ENCODE measurements at regions not wholly inside any gene's neighbourhood (a gene's known extent, or its start where the extent isn't known, plus 50 kb on each side); places are given as distances from the start of the nearest gene placed in this dataset.
A peak's percentile ranks its signal among the peaks of the same experiment; 100 is the strongest.
"Not testable (repeated sequence)": the region's sequence is repeated elsewhere in the genome, so short reads cannot be mapped to it uniquely, and the experiment has no call there.

DNA sequence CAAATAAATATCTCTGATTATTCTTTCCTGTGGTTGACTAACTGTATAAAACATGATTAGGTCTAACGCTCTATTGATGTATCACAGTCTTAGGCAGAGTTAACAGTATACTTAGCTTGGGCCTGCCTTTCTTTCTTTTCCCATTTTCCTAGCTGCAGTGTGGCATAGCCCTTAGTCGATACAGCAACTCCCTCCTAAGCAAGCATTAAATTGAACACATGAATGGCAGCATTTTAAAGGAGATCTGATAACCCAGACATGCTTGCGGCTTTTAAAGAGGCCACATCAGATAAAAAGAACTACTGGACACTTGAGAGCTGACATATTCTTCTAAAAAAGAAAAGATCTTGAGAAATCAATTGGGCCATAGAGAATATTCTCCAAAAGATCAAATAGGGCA is 312.0 kb upstream of the TMPRSS15 start:
- no peak for DNase-seq (ENCODE audit: low read depth)

DNA sequence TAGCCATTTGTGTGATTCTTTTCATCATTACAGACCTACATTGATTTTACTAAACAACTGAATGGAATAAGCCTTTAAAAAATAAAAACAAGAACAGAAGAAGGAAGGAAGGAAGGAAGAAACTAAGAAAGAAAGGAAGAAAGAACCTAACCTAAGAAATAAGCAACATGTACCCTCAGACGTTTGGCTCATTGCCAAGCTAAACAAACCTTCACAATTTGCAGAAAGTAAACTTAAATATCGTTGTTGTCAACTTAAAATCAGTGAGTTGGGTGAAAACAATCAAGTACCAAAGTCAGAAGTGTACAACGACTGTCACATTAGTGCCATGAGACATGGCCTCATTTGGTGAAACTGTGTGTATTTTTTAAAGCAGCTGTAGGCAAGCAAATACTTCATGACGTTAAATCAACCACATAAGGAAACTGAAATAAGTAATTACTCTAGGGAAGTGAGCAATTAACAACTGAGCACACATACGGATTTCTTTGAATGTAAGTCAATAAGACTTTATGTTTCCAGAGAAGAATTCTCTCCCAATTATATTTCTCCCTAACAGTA is 313.1 kb upstream of the TMPRSS15 start:
- DNase-seq (ENCODE audit: low read depth): peak; percentile 1

DNA sequence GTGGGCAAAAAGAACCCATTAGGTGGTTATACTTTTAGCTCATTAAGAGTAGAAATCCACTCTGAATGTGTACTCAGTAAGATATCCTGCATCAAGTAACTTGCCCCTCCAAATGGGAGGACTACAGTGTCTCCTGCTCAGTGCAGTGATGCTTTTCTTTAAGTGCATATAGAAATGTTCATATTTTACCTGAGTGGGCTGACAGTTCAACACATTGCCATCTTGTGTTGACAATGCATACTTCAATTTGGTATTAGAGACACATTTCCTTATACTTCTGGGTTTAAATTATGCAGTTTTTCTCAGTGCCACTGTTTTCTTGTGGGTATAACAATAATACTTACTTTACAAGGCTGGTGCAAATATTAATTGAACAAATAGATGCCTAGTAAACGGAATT is 318.6 kb upstream of the TMPRSS15 start:
- no peak for DNase-seq (ENCODE audit: low read depth)

DNA sequence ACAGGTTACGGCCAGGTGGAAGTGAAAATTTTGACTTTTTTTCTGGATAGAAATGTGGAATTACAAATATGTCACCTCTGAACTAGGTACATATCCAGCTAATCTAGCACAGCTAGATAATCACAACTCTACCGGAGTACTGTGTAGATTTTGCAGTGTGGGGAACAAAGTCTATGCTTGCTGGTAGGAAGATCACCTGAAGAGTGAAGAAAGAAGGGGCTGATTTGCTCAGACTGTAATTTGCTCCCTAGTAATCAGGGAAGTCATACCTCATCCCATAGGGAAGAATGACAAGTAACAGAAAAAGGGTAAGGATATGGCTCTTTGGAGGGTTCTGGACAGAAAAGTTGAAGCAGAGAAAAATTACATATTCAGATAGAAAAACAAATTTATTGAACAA is 319.6 kb upstream of the TMPRSS15 start:
- DNase-seq (ENCODE audit: low read depth): no peak

DNA sequence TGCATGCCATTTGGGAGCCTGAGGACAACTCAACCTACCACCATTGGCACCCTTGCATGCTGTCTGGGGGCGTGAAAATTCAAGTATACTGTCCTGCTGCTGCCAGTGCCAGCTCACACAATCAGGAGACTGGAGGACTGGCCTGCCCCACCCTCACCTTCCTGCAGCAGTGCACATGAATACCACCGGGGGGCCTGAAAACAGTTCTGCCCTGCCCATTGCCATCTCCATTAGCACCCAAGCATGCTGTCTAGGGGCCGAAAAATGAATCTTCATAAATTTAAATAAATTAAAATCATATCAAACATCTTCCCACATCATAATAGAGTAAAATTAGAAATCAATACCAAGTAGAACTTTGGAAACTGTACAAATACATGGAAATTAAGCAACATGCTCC is 322.1 kb upstream of the TMPRSS15 start:
- DNase-seq (ENCODE audit: low read depth): no peak

DNA sequence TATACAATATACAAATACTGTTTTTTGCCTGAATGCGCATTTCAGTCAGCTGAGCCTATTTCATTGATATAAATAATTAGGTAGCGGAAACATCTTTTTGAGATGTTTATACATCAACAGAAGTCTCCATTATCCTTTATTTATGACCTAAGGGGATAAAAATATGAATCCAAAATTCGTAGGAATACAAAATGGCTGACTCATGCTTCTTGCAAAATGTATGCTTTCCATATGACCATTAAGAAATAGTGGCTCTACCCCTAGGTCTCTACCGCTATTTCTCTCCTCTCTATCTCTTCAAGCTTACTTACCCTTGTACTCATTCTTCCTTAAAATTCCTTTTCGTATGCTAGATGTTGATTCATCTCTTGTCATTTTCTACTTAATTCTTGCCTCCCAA is 338.4 kb upstream of the TMPRSS15 start:
- no peak for DNase-seq (ENCODE audit: low read depth)

DNA sequence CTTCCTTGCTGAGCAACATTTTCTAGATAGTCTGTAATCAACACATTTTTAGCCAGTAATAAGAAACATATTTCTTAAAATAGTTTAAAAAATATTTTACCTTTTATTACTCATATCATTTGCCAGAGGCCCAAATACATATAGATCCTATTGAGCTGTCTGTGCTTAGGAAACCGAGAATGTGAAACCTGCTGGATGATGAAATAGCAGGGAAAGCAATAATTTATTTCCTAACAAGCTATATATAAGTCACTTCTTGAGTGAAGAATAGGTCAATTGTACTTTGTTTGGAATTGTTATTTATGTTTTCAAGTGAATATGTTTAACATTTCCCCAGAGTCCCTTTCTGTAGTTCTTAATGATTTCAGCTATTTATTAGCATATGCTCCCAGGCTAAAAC is 339.9 kb upstream of the TMPRSS15 start:
- no peak for DNase-seq (ENCODE audit: low read depth)

DNA sequence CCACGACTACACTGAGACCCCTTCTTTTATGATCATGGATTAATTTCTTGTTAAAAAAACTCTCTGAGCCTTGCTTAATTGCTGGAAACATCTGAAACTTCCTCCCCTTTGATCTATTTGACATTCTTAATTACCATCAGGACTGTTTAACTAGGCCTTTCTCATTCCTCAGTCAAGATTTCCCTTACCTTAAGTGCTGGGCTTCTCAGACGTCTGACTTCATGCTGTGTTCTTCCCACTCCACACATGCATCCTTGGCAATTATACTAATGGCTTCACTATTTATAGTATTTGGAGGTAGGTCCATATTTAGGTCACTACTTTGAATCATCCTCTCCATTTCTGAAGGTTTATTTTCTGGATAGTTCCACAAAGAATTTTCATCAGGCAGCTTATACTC is 341.3 kb upstream of the TMPRSS15 start:
- DNase-seq (ENCODE audit: low read depth): no peak

DNA sequence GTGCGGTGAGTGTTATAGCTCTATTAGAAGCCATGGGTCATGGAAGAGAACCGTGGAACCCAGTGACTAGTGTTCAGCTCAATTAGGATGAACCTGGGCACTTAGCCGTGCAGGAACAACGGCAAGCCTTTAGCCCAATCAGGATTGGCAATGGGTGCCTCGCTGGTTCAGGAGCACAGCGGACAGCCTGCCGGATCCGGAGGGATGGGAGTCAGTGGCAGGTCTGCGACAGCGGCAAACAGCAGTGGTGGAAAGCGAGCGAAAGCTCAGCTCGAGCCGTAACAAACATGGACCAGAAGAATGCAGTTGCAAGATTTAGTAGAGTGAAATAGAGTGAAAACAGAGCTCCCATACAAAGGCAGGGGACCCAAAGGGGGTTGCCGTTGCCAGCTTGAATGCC is 349.3 kb upstream of the TMPRSS15 start:
- not testable (repeated sequence) for DNase-seq (ENCODE audit: low read depth)

DNA sequence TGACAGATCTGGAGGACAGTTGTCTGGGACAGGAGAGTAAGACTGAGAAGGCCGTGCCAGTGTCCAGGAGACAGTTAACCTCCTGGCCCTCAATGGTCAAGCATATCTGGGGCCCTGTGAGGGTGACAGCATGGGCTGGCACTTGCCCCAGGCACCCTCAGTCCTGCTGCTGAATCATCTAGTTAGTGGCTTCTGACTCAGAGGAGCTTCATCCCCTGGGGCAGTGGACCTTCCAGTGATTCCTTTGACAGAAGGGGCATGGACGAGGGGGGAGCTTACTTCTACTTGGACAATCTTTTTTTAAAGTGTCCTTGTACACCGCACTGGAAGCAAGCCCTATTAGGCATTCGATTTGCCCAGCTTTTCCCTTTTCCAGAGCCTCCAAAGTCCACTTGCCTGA is 352.7 kb upstream of the TMPRSS15 start:
- DNase-seq (ENCODE audit: low read depth): not testable (repeated sequence)

DNA sequence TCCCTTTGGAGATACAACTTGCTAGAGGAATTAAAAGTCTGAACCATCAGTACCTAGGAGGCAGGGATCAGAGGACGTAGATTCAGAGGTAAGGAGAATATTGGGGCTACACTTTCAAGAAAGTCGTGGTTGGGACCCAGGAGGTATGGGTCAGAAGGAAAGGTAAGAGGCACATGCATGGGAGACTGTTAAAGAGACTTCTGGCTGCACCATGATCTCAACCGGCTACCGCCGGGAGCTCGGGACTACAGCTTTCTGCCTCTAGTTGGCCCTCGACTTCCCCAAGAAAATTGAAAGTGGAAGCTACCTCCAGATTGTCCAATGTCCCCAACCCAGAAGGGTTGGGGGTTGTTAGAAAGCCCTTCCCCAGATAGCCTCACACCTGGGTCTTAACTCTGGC is 355.7 kb upstream of the TMPRSS15 start:
- DNase-seq (ENCODE audit: low read depth): no peak

DNA sequence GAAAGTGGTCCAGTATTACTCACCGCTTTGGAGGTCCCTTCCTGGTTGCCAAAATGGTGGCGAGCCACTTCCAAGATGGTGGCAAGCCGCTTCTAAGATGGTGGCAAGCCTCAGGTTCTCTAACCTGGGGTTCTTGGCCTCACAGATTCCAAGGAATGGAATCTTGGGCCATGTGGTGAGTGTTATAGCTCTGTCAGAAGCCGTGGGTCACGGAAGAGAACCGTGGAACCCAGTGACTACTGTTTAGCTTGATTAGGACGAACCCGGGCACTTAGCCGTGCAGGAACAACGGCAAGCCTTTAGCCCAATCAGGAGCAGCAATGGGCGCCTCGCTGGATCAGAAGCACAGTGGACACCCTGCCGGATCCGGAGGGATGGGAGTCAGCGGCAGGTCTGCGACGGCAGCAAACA is 356.2 kb upstream of the TMPRSS15 start:
- DNase-seq (ENCODE audit: low read depth): no peak

DNA sequence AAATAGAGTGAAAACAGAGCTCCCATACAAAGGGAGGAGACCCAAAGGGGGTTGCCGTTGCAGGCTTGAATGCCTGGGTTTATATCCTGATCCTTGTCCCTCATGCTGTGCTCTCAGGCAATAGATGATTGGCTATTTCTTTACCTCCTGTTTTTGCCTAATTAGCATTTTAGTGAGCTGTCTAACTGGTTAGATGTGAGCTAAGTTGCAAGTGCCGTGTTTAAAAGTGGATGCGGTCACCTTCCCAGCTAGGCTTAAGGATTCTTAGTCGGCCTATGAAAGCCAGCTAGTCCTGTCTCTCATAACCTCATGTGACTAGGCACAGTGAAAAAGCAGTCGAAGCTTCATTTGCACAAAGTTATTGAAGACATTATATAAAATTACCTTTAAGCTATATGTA is 356.7 kb upstream of the TMPRSS15 start:
- DNase-seq (ENCODE audit: low read depth): no peak

DNA sequence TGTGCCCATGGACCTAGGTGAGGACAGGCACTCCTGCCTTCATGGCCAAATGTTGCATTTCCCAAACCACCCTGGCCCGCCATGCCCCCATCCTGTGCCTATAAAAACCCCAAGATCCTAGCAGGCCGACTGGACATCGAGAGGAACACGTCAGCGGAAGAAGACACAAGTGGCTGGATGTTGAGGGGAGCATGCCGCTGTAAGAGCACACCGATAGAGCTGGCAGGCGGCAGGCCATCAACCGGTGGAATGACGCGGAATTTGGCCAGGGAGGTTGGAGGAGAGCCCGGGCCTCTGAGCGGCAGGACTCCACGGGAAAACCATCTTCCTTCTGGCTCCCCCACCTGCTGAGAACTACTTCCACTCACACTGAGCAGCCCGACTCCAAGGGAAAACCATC is 361.1 kb upstream of the TMPRSS15 start:
- DNase-seq (ENCODE audit: low read depth): no peak

DNA sequence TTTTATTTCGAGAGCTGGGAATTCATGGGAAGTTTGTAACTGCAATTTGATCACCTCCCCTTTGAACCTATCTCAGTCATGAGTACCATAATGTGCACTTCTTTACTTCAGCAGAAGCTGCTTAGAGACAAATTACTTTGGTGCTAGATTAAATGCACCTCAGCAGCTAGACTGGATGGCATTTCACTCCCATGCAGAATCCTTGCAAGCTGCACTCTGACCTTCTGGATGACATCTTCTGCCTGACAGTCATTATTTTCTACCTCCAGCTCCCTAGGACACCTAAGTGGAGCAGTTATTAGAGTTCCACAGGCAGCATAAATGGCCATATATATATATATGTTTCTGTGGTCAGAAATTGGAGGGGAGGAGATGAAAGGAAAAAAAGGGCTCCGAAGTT is 366.0 kb upstream of the TMPRSS15 start:
- DNase-seq (ENCODE audit: low read depth): no peak

DNA sequence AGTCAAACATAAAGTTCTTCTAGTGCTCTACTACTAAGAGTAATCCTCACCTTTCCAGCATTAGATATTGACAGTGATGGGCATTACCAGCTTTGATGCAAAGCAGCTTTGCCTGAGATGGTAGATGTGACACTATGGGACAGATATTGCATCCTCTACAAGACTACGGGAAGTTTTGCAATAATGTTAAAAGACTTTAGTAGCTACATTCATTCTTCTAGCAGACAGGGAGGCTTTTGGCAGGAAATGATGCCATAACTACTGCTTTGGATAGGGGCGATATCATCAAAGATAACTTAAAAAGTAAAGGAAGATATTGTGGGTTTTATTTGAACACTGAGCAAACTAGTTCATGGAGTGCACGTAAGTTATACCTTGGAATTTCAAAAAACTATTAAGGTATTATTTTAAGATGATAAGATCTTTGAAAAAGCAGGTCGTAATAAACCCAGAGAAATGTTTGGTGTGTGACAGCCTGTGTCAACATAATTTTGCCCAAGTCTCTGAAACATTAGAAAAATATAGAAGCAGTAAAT is 368.3 kb upstream of the TMPRSS15 start:
- DNase-seq (ENCODE audit: low read depth): no peak

DNA sequence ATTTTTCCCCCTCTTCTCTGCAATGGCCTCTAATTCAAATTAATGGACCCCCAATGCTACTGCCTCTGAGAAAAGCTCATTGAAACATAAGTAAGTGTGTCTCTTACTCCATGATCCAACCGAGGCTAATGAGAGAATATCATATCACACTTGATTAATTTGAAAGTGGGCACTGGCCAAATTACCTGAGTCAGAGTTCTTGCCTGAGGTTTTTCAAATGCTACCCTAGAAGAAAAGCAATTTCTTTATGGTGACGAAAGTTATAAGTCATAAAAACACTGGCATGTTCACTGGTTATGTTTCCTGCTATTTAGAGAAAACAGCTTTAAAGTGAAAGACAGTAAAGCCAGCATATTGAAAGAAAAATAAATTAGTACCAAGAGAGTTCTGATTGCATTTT is 368.8 kb upstream of the TMPRSS15 start:
- DNase-seq (ENCODE audit: low read depth): no peak

DNA sequence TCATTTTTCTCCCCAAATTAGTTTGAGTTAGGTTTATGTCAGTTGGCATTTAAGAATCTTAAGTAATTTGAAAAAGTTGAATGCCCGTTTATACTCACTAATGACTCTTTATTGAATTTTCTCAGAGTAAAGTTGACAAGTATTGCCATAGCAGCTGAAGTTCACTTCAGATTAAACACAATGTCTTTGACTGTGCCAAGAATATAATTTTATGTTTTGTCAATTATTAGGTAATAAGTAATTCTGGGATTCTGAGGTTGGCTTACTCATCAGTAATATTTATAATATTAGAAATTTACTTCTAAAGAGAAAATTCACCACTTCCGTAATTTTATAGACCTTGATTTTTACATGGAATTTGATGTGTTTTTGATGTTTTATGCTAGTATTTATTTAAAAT is 369.3 kb upstream of the TMPRSS15 start:
- no peak for DNase-seq (ENCODE audit: low read depth)

DNA sequence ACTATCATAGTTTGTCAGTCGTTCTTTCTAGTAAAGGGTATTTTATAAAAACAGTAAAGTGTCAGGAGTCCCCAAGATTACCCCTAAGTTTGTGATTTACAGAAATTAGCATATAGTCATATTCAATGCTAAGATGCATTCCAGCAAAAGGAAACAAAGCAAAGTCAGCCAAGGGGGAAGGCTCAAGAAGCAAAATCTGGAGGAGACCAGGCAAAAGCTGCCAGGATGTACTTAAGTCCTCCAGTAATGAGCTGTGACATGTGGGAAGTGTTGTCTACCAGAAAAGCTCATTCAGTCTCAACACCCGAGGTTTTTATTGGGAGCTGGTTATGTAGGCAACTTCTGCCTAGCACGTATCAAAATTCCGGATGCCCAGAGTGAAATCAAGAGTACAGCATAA is 373.4 kb upstream of the TMPRSS15 start:
- DNase-seq (ENCODE audit: low read depth): no peak

DNA sequence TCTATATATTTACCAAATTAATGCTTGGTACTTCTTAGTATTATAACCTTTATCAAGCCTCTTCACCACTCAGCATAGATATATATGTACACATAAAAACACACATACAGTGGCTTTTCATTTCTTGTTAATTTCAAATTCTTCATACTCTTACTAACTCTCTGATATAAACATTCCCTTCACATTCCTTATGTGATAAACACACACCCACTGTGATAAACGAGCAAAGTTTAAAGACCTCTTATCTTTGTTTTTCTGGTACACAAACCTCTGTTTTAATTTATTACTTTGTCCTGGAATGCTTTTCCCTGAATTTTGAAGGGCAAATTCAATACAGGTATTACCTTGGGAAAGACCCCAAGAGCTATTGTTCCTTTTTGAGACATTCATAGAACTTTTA is 379.1 kb upstream of the TMPRSS15 start:
- no peak for DNase-seq (ENCODE audit: low read depth)

DNA sequence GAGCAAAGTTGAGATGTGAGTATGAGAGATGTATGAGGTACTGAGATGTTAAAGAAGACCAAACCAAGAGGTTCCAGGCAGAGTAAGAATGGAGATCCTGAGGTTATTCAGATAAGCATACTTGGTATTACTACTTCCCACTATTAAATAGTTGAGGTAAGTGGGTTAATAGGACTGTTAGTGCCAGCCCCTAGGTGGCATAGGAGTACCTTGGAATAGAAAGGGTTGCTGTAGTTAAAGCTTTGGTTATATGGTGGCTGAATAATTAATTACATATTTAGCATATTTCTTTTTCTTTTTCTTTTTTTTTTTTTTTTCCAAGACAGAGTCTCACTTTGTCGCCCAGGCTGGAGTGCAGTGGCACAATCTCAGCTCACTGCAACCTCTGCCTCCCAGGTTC is 397.9 kb upstream of the TMPRSS15 start:
- no peak for DNase-seq (ENCODE audit: low read depth)

DNA sequence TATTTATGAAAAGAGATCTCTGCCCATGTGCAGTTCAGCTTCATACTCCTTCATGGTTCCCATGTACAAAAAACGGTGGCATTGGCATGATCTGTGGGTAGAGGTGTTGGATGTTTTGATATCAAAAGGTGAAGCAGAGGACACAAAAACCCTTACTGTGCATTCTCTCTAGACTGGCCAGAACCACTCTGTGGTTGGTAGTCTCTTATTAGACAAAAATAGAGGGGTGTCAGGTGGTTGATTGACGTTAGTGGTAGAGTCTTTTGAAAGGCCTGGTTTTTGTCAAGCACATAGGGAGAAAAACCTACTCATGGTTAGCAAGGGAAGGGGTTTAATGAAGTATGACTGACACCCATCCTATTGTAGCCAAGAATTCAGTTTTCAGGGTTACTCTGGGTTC is 400.0 kb upstream of the TMPRSS15 start:
- no peak for DNase-seq (ENCODE audit: low read depth)

DNA sequence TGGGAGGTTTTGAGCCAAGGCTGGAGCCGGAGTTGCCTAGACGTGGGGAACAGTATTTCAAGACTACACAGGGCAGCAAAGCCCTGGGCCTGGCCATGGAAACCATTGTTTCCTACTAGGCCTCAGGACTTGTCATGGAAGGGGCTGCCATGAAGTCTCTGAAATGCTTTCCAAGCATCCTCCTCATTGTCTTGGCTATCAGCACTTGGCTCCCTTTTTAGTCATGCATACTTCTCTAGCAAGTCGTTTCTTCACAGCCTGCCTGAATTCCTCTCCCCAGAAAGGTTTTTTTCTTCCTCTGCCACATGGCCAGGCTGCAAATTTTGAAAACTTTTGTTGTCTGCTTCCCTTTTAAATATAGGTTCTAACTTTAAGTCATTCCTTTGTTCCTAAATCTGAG is 406.6 kb upstream of the TMPRSS15 start:
- no peak for DNase-seq (ENCODE audit: low read depth)

DNA sequence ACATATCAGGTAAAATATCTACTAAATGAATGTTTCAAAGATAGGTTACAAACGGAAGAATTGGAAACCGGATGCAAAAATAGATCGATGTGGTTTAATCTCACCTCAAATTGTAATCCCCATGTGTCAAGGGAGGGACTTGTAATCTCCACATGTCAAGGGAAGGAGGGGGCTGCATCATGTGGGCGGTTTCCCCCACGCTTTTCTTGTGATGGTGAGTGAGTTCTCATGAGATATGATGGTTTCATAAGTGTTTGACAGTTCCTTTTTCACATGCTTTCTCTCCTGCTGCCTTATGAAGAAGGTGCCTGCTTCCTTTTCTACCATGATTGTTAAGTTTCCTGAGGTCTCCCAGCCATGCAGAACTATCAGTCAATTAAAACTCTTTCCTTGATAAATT is 408.7 kb upstream of the TMPRSS15 start:
- no peak for DNase-seq (ENCODE audit: low read depth)

Measured in LHCN-M2 (cell line).